H9 (cell line): ENCODE measurements at regions not wholly inside any gene's neighbourhood (a gene's known extent, or its start where the extent isn't known, plus 50 kb on each side); places are given as distances from the start of the nearest gene placed in this dataset.

ENCODE experiments used
- DNase-seq: peaks from one replicate; pipeline ENCODE4 v3.0.0-alpha.2; 2017
- H2AFZ ChIP-seq: one replicate; pipeline ENCODE4 v1.6.1; 2013; ENCODE audit warnings: mild to moderate bottlenecking, low read length, control low read depth, moderate library complexity
- H2AK5ac ChIP-seq: 2 replicates; pipeline ENCODE4 v1.6.1; 2013; ENCODE audit warnings: low read length, control low read depth, mixed read lengths; ENCODE audit not compliant: insufficient read length
- H2BK120ac ChIP-seq: one replicate; pipeline ENCODE4 v1.6.1; 2013; ENCODE audit warnings: low read depth, mild to moderate bottlenecking, low read length, control low read depth, inconsistent platforms; ENCODE audit not compliant: poor library complexity, severe bottlenecking
- H2BK12ac ChIP-seq: 2 replicates; pipeline ENCODE4 v1.6.1; 2013; ENCODE audit warnings: low read length, control low read depth, mixed read lengths, low read depth; ENCODE audit not compliant: insufficient read length
- H2BK15ac ChIP-seq: 2 replicates; pipeline ENCODE4 v1.6.1; 2013; ENCODE audit warnings: low read depth, low read length, control low read depth
- H2BK20ac ChIP-seq: one replicate; pipeline ENCODE4 v1.6.1; 2013; ENCODE audit warnings: low read depth, mild to moderate bottlenecking, low read length, control low read depth, inconsistent platforms; ENCODE audit not compliant: poor library complexity, severe bottlenecking
- H2BK5ac ChIP-seq: 2 replicates; pipeline ENCODE4 v1.6.1; 2013; ENCODE audit warnings: low read length, control low read depth, mixed read lengths; ENCODE audit not compliant: insufficient read length
- H3K14ac ChIP-seq: 2 replicates; pipeline ENCODE4 v1.6.1; 2013; ENCODE audit warnings: low read length, control low read depth; ENCODE audit not compliant: insufficient read depth
- H3K18ac ChIP-seq: 2 replicates; pipeline ENCODE4 v1.6.1; 2013; ENCODE audit warnings: low read depth, mild to moderate bottlenecking, mixed read lengths, low read length, control low read depth; ENCODE audit not compliant: insufficient read length
- H3K23ac ChIP-seq: 2 replicates; pipeline ENCODE4 v1.6.1; 2013; ENCODE audit warnings: low read length, control low read depth, mixed read lengths, low read depth; ENCODE audit not compliant: insufficient read length
- H3K23me2 ChIP-seq: 2 replicates; pipeline ENCODE4 v1.6.1; 2013; ENCODE audit warnings: low read depth, mild to moderate bottlenecking, mixed read lengths, low read length, control low read depth; ENCODE audit not compliant: insufficient read length, poor library complexity, severe bottlenecking
- H3K27ac ChIP-seq: 2 replicates; pipeline ENCODE4 v1.5.1; 2013; ENCODE audit warnings: low read length, control low read depth, mixed read lengths, low read depth; ENCODE audit not compliant: insufficient read length
- H3K27me3 ChIP-seq: 2 replicates; pipeline ENCODE4 v1.6.1; 2013; ENCODE audit warnings: low read length, control low read depth, inconsistent platforms; ENCODE audit not compliant: insufficient read depth
- H3K4ac ChIP-seq: 2 replicates; pipeline ENCODE4 v1.6.1; 2013; ENCODE audit warnings: low read depth, mild to moderate bottlenecking, control low read depth, inconsistent platforms, low read length, moderate library complexity
- H3K4me1 ChIP-seq: 2 replicates; pipeline ENCODE4 v1.6.1; 2013; ENCODE audit warnings: low read length, control low read depth, inconsistent platforms; ENCODE audit not compliant: insufficient read depth
- H3K4me2 ChIP-seq: 2 replicates; pipeline ENCODE4 v1.6.1; 2013; ENCODE audit warnings: low read length, control low read depth, mixed read lengths; ENCODE audit not compliant: insufficient read length, insufficient read depth
- H3K56ac ChIP-seq: 2 replicates; pipeline ENCODE4 v1.6.1; 2013; ENCODE audit warnings: low read depth, mild to moderate bottlenecking, mixed read lengths, low read length, control low read depth; ENCODE audit not compliant: insufficient read length
- H3K79me1 ChIP-seq: 2 replicates; pipeline ENCODE4 v1.6.1; 2013; ENCODE audit warnings: low read depth, mild to moderate bottlenecking, moderate library complexity, low read length, control low read depth, inconsistent platforms; ENCODE audit not compliant: insufficient read depth, poor library complexity, severe bottlenecking
- H3K79me2 ChIP-seq: 2 replicates; pipeline ENCODE4 v1.6.1; 2013; ENCODE audit warnings: low read length, control low read depth, inconsistent platforms; ENCODE audit not compliant: insufficient read depth
- H3K9ac ChIP-seq: 2 replicates; pipeline ENCODE4 v1.6.1; 2013; ENCODE audit warnings: low read length, control low read depth, mixed read lengths; ENCODE audit not compliant: insufficient read length; ENCODE audit errors: extremely low read depth
- H3K9me3 ChIP-seq: one replicate; pipeline ENCODE4 v1.6.1; 2013; ENCODE audit warnings: low read depth, low read length, inconsistent platforms; ENCODE audit not compliant: control insufficient read depth
- H3T11ph ChIP-seq: one replicate; pipeline ENCODE4 v1.6.1; 2013; ENCODE audit warnings: mild to moderate bottlenecking, low read length, control low read depth, inconsistent platforms
- H4K20me1 ChIP-seq: one replicate; pipeline ENCODE4 v1.6.1; 2013; ENCODE audit not compliant: control insufficient read depth, insufficient read length, insufficient read depth
- H4K5ac ChIP-seq: 2 replicates; pipeline ENCODE4 v1.6.1; 2013; ENCODE audit warnings: low read depth, mild to moderate bottlenecking, mixed read lengths, low read length, control low read depth; ENCODE audit not compliant: insufficient read length
- H4K8ac ChIP-seq: replicated peaks from 2 replicates; pipeline ENCODE4 v1.6.1; 2013; ENCODE audit warnings: low read length, control low read depth, mixed read lengths, low read depth; ENCODE audit not compliant: insufficient read length
- H4K91ac ChIP-seq: 2 replicates; pipeline ENCODE4 v1.6.1; 2013; ENCODE audit warnings: low read depth, mild to moderate bottlenecking, moderate library complexity, mixed read lengths, low read length, control low read depth; ENCODE audit not compliant: insufficient read length
- H3K27ac Mint-ChIP-seq, 3 experiments: 2 replicates in 2 of 3; 3 replicates in 1 of 3; pipeline ENCODE4 v1.8.0; 2020 to 2021; ENCODE audit warnings: mixed read lengths in 3 of 3, mild to moderate bottlenecking in 1 of 3, moderate library complexity in 1 of 3
- H3K27me3 Mint-ChIP-seq: 2 replicates; pipeline ENCODE4 v1.8.0; 2021; ENCODE audit warnings: low read depth, mild to moderate bottlenecking, moderate library complexity, mixed read lengths
- H3K36me3 Mint-ChIP-seq, 3 experiments: 2 replicates in 2 of 3; 3 replicates in 1 of 3; pipeline ENCODE4 v1.8.0; 2020 to 2021; ENCODE audit warnings: low read depth in 3 of 3, mixed read lengths in 3 of 3; ENCODE audit not compliant: insufficient read depth in 1 of 3
- H3K4me1 Mint-ChIP-seq, 2 experiments: 2 replicates each; pipeline ENCODE4 v1.8.0; 2020; ENCODE audit warnings: mixed read lengths in 2 of 2
- H3K4me3 Mint-ChIP-seq, 2 experiments: 2 replicates in 1 of 2; 3 replicates in 1 of 2; pipeline ENCODE4 v1.8.0; 2020 to 2021; ENCODE audit warnings: mild to moderate bottlenecking in 2 of 2, mixed read lengths in 2 of 2, moderate library complexity in 1 of 2
- H3K9me3 Mint-ChIP-seq, 2 experiments: 2 replicates in 1 of 2; 3 replicates in 1 of 2; pipeline ENCODE4 v1.8.0; 2020; ENCODE audit warnings: mild to moderate bottlenecking in 2 of 2, mixed read lengths in 2 of 2, moderate library complexity in 1 of 2
- CTCF ChIP-seq: fragments of 200-600 bp; sonication (generic); conservative IDR thresholded peaks from 3 replicates; pipeline ENCODE4 v1.8.0; 2021; ENCODE audit warnings: antibody characterized with exemption, mild to moderate bottlenecking
- WGBS: extraction: QIAGEN DNeasy Blood & Tissue Kit; methylation state at CpG from one replicate; pipeline ENCODE4 v1.1.7; 2013; ENCODE audit warnings: missing lambda C conversion rate, low lambda C conversion rate, mixed read lengths; ENCODE audit not compliant: insufficient read length; ENCODE audit errors: extremely low coverage; 5-methylcytosine and 5-hydroxymethylcytosine counted together

GRCh38 chr4:130812117-130812765 lies 1716.3 kb downstream of the C4orf33 start:
- no peaks in the 10 kb centered on the region for H3K27me3 ChIP-seq
- H2BK20ac ChIP-seq, result no peak overlapping the region
- H3K9me3 ChIP-seq, result no peaks in the 10 kb centered on the region
- H2BK12ac ChIP-seq, result no peak overlapping the region
- H4K8ac ChIP-seq, result no peak overlapping the region
- Mint-ChIP-seq H3K27me3 (no peaks in the 10 kb centered on the region), H3K27ac (no peak overlapping the region), H3K9me3 (peaks cover 10 to 12% of the 10 kb centered on the region in 2 experiments; a peak in 4 of 5 replicates), H3K4me3 (no peak overlapping the region), H3K4me1 (no peaks in the 10 kb centered on the region), H3K36me3 (peaks cover 2 to 19% (median 12%) of the 10 kb centered on the region in 3 experiments; a peak in 6 of 7 replicates)
- H3K9ac ChIP-seq, result no peak overlapping the region
- no peak overlapping the region for H3K23ac ChIP-seq
- no peaks in the 10 kb centered on the region for H3K79me2 ChIP-seq
- H4K20me1 ChIP-seq, result no peaks in the 10 kb centered on the region
- DNase-seq, result no peak
- H3K23me2 ChIP-seq, result no peaks in the 10 kb centered on the region
- no peak overlapping the region for H3T11ph ChIP-seq
- H2BK5ac ChIP-seq, result no peak overlapping the region
- no peak overlapping the region for H3K56ac ChIP-seq
- no peak overlapping the region for H3K4me2 ChIP-seq
- no peak for TF ChIP-seq CTCF
- H3K18ac ChIP-seq, result no peak overlapping the region
- H2AFZ ChIP-seq, result no peak overlapping the region
- H3K27ac ChIP-seq, result no peak overlapping the region
- no peak overlapping the region for H2BK15ac ChIP-seq
- WGBS, result no CpG with 5 or more reads among the region's 2 CpGs
- no peak overlapping the region for H4K91ac ChIP-seq
- no peak overlapping the region for H2AK5ac ChIP-seq
- no peaks in the 10 kb centered on the region for H3K4me1 ChIP-seq
- no peaks in the 10 kb centered on the region for H3K79me1 ChIP-seq
- H3K4ac ChIP-seq, result no peak overlapping the region
- no peak overlapping the region for H3K14ac ChIP-seq
- H4K5ac ChIP-seq, result no peak overlapping the region
- no peak overlapping the region for H2BK120ac ChIP-seq
